ENCODE measurements at regions not wholly inside any gene's neighbourhood (a gene's known extent, or its start where the extent isn't known, plus 50 kb on each side); places are given as distances from the start of the nearest gene placed in this dataset.
"Not testable (repeated sequence)": the region's sequence is repeated elsewhere in the genome, so short reads cannot be mapped to it uniquely, and the experiment has no call there.

DNA sequence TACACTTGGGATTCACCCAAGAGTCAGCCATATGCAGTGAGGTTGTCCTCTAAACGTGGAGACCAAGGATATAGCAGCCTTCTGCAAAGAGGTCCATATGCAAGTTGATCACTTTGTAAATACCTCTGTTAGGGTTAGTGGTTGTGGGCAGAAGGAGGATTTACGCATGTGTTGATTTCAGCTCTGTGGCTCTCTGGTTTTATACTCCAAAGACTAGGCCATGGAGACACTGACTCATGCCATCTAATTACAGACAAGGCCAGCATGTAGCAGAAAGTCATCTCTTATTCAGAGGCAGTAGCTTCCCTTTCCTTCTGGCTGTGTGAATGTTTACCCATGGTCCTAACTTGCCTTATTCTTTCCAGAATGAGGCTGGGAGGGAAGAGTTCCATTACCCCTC, 140.9 kb upstream of the GOLGA6L4 start:
- H3K27ac ChIP-seq, H3K4me2 ChIP-seq, H3K27me3 ChIP-seq, H3K9me3 ChIP-seq, H3K4me3 ChIP-seq, H3K36me3 ChIP-seq, H3K9ac ChIP-seq, H4K20me1 ChIP-seq: not testable (repeated sequence)
- H3K4me1 ChIP-seq: peaks cover 12% of the 10 kb centered on the region

DNA sequence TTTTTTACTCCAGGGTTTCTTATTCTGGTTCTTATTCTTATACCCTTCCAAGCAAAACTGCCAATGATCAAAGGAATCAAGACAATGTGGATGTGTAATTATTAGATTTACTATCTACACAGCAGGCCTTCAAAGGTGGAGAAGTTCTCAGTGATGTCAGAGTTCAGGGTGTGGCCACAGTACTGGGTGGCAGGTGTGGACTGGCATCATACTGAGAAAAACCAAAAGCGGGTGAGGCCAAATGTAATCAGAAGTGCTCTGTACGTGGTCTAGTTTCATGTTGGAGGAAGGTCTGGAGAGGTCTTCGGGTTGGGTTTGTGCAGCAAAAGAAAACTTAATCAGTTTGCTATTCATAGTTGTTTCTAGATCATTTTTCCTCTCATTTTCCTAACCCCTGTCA, 138.5 kb upstream of the GOLGA6L4 start:
- not testable (repeated sequence) for H3K36me3 ChIP-seq, H3K4me3 ChIP-seq, H3K4me2 ChIP-seq, H3K27ac ChIP-seq, H3K27me3 ChIP-seq, H3K9ac ChIP-seq, H3K9me3 ChIP-seq, H4K20me1 ChIP-seq
- H3K4me1 ChIP-seq: peaks cover 12% of the 10 kb centered on the region

DNA sequence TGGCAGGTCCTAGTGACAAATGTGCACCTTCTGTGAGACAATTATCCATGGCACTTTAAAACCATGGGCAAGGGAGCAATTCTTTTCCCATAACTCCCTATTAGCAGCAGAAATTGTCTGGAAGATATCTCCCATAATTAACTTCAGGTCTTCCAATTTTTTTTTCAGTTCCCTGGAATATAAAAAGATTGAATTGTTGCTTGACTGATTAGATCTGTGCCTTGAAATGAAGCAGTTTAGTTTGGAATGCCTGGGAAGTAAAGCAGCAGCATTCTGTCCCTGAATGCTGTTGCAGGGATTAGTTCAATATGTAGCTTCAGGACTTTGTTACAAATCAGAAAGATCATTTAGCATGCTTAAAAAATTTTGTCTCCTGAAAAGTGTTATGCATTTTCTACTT, 137.0 kb upstream of the GOLGA6L4 start:
- Histone ChIP-seq H3K27me3 (no peaks in the 10 kb centered on the region), H3K27ac (no peak overlapping the region), H3K9me3 (no peaks in the 10 kb centered on the region), H3K4me2 (peak overlapping the region; percentile 66), H3K4me1 (peaks cover 12% of the 10 kb centered on the region), H3K4me3 (no peak overlapping the region), H3K36me3 (no peaks in the 10 kb centered on the region), H3K9ac (no peak overlapping the region), H4K20me1 (no peaks in the 10 kb centered on the region)
- TF ChIP-seq Cebpa-rat (IDR thresholded peaks at IDR 0.05): no peak

DNA sequence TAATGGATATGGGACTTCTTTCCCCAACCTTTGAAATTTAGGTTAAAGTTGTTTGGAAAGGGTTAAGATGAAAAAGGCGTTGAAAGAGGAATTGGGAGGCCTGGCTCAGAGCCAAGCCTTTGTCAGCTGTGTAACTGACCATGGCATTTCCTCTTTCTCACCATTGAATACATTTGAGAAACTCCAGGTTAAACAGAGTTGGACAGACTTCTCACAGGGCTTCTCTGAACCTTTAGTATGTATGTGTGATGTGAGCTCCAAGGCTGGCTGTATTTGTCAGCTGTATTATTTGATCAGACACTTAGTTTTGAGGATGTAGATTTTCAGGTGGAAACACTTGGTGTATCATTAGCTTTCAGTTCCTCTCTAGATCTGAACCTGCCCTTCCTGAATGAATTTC, 136.4 kb upstream of the GOLGA6L4 start:
- Histone ChIP-seq H3K36me3 (no peaks in the 10 kb centered on the region), H3K9ac (no peak overlapping the region), H3K27me3 (no peaks in the 10 kb centered on the region), H3K4me1 (peaks cover 12% of the 10 kb centered on the region), H3K27ac (no peak overlapping the region), H4K20me1 (no peaks in the 10 kb centered on the region), H3K4me3 (no peak overlapping the region), H3K4me2 (peak overlapping the region; percentile 66), H3K9me3 (no peaks in the 10 kb centered on the region)
- no peak for TF ChIP-seq Cebpa-rat (IDR thresholded peaks at IDR 0.05)

DNA sequence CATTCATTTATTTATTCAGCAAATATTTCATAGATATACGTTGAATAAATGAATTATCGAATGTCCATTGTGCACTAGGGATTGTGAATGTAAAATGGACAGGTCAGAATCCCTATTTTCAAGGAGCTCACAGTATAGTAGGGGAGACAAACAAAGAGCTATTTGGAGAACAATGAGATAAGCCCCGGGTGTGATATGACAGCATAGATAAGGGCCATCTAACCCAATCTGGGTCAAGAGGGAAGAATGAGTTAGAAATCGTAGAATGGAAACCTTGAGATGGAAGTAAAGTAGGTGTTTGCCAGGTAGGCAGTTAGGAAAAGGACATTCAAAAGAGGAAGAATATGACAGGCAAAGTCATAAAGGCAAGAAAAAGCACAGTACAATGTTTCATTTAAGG, 132.2 kb upstream of the GOLGA6L4 start:
- Histone ChIP-seq H4K20me1 (no peaks in the 10 kb centered on the region), H3K27me3 (no peaks in the 10 kb centered on the region), H3K36me3 (no peaks in the 10 kb centered on the region), H3K9me3 (no peaks in the 10 kb centered on the region), H3K27ac (no peak overlapping the region), H3K4me1 (peaks cover 11% of the 10 kb centered on the region), H3K9ac (no peak overlapping the region), H3K4me3 (no peak overlapping the region), H3K4me2 (no peak overlapping the region)
- TF ChIP-seq Cebpa-rat (IDR thresholded peaks at IDR 0.05): no peak

DNA sequence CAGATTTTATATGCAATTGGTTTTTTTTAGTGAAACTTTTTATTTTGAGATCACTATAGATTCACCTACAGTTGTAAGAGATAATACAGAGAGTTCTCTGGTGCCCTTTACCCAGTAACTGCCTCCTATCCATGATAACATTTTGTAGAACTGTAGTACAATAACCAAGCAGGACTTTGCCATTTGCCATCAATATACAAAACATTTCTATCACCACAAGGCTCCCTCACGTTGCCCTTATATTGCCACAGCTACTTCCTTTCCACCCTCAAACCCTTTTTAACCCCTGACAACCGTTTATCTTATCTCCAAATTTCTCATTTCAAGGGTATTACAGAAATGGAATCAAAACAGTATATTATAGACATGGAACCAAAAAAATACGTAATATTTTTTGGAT, 130.7 kb upstream of the GOLGA6L4 start:
- Histone ChIP-seq H3K9me3 (no peaks in the 10 kb centered on the region), H3K4me3 (no peak overlapping the region), H3K4me1 (no peaks in the 10 kb centered on the region), H4K20me1 (no peaks in the 10 kb centered on the region), H3K36me3 (no peaks in the 10 kb centered on the region), H3K27me3 (no peaks in the 10 kb centered on the region), H3K4me2 (no peak overlapping the region), H3K9ac (no peak overlapping the region), H3K27ac (no peak overlapping the region)
- no peak for TF ChIP-seq Cebpa-rat (IDR thresholded peaks at IDR 0.05)

DNA sequence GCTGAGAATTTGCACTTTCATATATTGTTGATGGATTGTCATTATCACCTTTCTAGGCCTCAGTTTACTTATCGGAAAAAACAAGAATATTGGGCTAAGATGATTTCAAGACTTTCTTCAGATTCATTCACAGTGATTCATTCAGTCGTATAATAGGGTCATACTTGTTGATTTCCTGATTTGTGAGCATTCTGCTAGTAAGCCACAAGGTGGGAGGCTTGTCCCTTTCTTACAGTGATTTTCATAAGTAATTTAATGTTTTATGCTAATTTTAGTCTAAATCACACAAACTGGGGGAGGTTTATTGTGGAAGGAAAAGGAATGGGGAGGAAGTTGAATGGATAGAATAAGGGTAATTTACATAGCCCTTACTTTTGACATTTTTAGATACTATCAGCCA, 126.8 kb upstream of the GOLGA6L4 start:
- no peaks in the 10 kb centered on the region for H3K4me1 ChIP-seq
- TF ChIP-seq Cebpa-rat (IDR thresholded peaks at IDR 0.05): no peak

DNA sequence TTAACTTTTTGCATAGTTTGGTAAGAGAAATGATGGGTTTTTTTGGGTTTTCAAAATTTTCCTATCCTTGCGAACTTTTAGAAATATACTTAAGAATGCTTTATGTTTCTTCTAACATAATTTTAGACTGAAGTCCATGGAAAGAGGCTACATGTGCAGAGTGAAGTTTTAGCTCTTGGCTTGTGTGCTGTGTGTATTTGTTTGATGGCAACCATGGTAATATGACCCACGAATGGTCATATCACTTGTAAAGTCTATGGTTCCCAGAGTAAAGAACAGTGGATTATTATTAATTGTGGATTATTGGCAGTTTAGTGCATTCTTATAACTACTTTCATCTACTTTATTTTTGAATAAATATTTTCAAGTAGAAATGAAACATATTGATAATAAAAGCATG, 124.0 kb upstream of the GOLGA6L4 start:
- H3K4me1 ChIP-seq: no peaks in the 10 kb centered on the region
- H3K9ac ChIP-seq: no peak overlapping the region
- no peaks in the 10 kb centered on the region for H3K36me3 ChIP-seq
- H3K4me2 ChIP-seq: no peak overlapping the region
- no peak for TF ChIP-seq Cebpa-rat (IDR thresholded peaks at IDR 0.05)
- H3K27me3 ChIP-seq: no peaks in the 10 kb centered on the region
- no peak overlapping the region for H3K27ac ChIP-seq
- H3K4me3 ChIP-seq: no peak overlapping the region
- no peaks in the 10 kb centered on the region for H4K20me1 ChIP-seq
- H3K9me3 ChIP-seq: no peaks in the 10 kb centered on the region

More for the DNA sequence above, 126.8 kb upstream of the GOLGA6L4 start:
- Histone ChIP-seq H4K20me1 (no peaks in the 10 kb centered on the region), H3K9ac (no peak overlapping the region), H3K9me3 (no peaks in the 10 kb centered on the region), H3K4me3 (no peak overlapping the region), H3K27ac (no peak overlapping the region), H3K36me3 (no peaks in the 10 kb centered on the region), H3K4me2 (no peak overlapping the region), H3K27me3 (no peaks in the 10 kb centered on the region)

DNA sequence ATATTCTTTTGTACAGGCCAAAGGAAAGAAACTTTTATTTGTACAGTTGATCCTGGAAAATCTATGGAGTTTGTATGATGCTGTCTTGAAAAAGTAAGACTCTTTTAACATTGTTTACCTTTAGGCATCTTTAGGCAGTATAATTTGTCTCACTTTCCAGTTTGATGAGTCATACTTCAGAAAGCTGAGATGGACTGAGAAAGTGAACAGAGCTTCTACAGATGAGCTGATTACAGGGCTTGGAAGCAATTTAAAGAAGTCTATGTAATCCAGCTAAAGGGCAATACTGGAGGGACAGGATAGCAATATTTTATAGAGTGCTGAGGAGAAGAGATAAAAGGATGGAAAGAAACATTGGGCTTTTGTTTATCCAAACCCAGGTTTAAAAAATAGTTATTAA, 123.5 kb upstream of the GOLGA6L4 start:
- Histone ChIP-seq H3K36me3 (no peaks in the 10 kb centered on the region), H4K20me1 (no peaks in the 10 kb centered on the region), H3K9ac (no peak overlapping the region), H3K4me2 (no peak overlapping the region), H3K27me3 (no peaks in the 10 kb centered on the region), H3K4me1 (no peaks in the 10 kb centered on the region), H3K4me3 (no peak overlapping the region), H3K27ac (no peak overlapping the region), H3K9me3 (no peaks in the 10 kb centered on the region)
- no peak for TF ChIP-seq Cebpa-rat (IDR thresholded peaks at IDR 0.05)

DNA sequence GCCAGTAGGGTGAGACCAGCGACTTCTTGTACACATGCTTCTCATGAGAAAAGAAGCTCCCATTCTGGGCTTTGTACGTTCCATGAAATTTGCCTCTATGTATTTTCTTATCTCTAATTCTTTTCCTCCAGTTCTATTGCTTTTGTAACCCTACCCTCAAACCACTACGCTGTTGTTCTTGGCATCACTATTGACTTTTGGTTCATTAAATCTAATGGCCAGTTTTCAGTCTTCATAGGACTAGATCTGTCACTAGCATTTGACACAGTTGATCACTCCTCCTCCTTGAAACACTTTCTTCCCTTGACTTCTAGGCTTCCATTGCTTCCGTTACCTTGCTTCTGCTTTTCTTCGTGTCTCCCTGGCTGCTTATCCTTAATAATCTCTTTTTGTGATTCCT, 121.7 kb upstream of the GOLGA6L4 start:
- H3K4me3 ChIP-seq: no peak overlapping the region
- no peak overlapping the region for H3K27ac ChIP-seq
- no peaks in the 10 kb centered on the region for H3K9me3 ChIP-seq
- TF ChIP-seq Cebpa-rat (IDR thresholded peaks at IDR 0.05): no peak
- no peaks in the 10 kb centered on the region for H3K4me1 ChIP-seq
- no peak overlapping the region for H3K9ac ChIP-seq
- no peaks in the 10 kb centered on the region for H4K20me1 ChIP-seq
- no peaks in the 10 kb centered on the region for H3K36me3 ChIP-seq
- no peak overlapping the region for H3K4me2 ChIP-seq
- H3K27me3 ChIP-seq: no peaks in the 10 kb centered on the region

DNA sequence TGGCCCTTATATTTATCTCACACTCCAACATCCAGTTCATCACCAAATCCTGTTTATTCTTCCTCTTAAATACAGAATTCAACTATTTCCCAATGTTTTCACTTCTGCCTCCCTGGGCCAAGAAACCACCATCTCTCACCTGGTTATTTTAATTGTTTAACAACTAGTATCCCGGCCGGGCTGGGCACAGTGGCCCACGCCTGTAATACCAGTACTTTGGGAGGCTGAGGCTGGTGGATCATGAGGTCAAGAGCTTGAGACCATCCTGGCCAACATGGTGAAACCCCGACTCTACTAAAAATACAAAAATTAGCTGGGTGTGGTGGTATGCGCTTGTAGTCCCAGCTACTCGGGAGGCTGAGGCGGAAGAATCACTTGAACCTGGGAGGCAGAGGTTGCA, 120.9 kb upstream of the GOLGA6L4 start:
- not testable (repeated sequence) for H3K4me2 ChIP-seq, H4K20me1 ChIP-seq, H3K4me1 ChIP-seq, H3K27ac ChIP-seq, H3K36me3 ChIP-seq, H3K4me3 ChIP-seq, H3K9me3 ChIP-seq, H3K9ac ChIP-seq, H3K27me3 ChIP-seq

DNA sequence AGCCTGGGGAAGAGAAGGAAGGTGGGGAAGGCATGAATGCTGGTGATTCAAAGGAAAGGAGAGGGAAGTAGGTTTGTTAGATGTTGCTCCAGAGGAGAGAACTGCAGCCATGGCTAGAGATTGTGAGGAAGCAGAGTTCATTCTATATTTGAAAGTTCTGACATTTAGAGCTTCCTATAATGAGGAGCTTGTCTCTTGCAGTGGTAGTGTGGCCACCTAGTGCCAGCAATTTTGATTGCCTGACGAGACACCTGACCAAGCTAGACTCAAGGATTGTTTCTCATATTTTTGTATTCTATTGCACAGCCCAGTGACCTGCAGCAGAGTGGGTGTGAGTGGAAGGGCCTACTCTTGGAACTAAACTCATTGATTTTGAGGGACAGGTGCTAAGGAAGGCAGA, 116.2 kb upstream of the GOLGA6L4 start:
- not testable (repeated sequence) for H3K27me3 ChIP-seq, H3K9ac ChIP-seq, H3K4me3 ChIP-seq, H3K27ac ChIP-seq, H4K20me1 ChIP-seq, H3K4me1 ChIP-seq, H3K9me3 ChIP-seq, H3K36me3 ChIP-seq, H3K4me2 ChIP-seq

DNA sequence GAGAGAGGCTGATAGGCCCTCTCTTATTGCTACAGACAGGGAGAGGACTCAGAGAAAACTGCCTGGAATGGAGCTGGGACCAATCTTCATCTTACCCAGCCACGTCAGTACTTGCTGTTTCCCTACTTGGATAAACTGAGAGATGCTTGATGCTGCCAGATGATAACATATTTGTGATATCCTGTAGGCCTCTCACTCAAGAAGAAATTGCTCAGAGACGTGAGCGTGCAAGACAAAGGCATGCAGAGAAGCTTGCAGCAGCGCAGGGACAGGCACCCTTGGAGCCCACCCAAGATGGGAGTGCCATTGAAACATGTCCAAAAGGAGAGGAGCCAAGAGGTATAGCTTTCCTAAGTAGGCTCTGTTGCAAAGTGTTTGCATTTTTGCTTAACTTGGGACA, 114.7 kb upstream of the GOLGA6L4 start:
- not testable (repeated sequence) for H3K27me3 ChIP-seq, H3K9me3 ChIP-seq, H3K27ac ChIP-seq, H3K4me2 ChIP-seq, H4K20me1 ChIP-seq, H3K9ac ChIP-seq, H3K4me1 ChIP-seq, H3K4me3 ChIP-seq, H3K36me3 ChIP-seq

DNA sequence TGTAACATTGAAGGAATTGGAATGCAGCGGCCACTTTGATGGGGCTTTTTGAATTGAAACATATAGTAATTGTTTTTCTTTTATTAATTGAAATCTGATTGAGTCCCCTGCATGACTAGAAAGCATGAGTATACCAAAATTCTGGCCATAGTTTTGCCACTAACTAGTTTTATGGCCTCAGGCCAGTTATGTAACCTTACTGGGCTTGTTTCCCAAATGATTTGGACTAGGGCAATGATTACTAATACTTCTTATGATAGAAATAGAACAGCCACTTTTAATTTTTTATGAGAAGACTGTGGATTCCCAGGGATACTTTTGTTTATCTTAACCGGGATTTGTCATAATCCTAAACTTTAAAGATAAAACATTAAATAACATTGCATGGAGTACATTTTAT, 106.9 kb upstream of the GOLGA6L4 start:
- not testable (repeated sequence) for H3K4me3 ChIP-seq, H3K27me3 ChIP-seq, H3K36me3 ChIP-seq, H3K4me1 ChIP-seq, H3K9me3 ChIP-seq, H3K4me2 ChIP-seq, H3K9ac ChIP-seq, H3K27ac ChIP-seq, H4K20me1 ChIP-seq

DNA sequence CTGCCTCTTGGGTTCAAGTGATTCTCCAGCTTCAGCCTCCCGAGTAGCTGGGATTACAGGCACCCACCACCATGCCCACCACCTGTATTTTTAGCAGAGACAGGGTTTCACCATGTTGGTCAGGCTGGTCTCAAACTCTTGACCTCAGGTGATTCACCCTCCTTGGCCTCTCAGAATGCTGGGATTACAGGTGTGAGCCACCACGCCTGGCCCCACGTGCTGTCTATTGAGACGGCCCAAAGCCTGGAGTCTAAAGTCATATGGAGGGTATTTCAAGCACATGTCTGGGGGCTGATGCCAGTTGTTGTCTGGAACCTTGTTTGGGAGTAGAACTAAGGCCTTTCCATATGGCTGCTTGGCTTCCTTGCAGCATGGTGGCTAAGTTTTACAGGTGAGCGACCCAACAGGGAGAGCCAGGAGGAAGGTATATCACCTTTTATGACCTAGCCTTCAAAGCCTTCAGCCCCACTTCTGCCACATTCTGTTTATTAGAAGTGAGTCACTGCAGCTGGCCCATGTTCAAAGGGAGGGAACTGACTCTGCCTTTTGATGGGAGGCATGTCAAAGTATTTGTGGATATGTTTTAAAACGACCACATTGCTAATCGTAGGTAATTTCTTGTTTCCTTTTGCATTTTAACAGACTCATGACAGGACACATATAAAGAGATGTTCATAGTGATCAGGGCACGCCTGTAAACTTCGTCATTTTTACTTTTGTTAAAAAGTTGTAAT, 105.3 kb upstream of the GOLGA6L4 start:
- not testable (repeated sequence) for H3K27me3 ChIP-seq, H3K36me3 ChIP-seq, H3K4me1 ChIP-seq, H3K27ac ChIP-seq, H3K4me3 ChIP-seq, H3K4me2 ChIP-seq, H3K9ac ChIP-seq, H4K20me1 ChIP-seq, H3K9me3 ChIP-seq

Measured in BLaER1 (cell line).